ENCODE measurements at regions not wholly inside any gene's neighbourhood (a gene's known extent, or its start where the extent isn't known, plus 50 kb on each side); places are given as distances from the start of the nearest gene placed in this dataset.

GRCh38 chr10:78623578-78624215 lies 445.1 kb upstream of the ZMIZ1 start:
- DNase-seq: no peak

- no peak for DNase-seq
These were observed 444.0 kb upstream of the ZMIZ1 start for GRCh38 chr10:78624791-78625190.

GRCh38 chr10:78626471-78626870 lies 442.3 kb upstream of the ZMIZ1 start:
- DNase-seq: peak in 1 of 14 donors; percentile 88

- DNase-seq: peak in 1 of 14 donors; percentile 75
These were observed 441.4 kb upstream of the ZMIZ1 start for GRCh38 chr10:78627254-78627795.

GRCh38 chr10:78628976-78629375 lies 439.8 kb upstream of the ZMIZ1 start:
- DNase-seq: no peak

- no peak for DNase-seq
These were observed 439.0 kb upstream of the ZMIZ1 start for GRCh38 chr10:78629773-78630172.

GRCh38 chr10:78630944-78631838 lies 437.6 kb upstream of the ZMIZ1 start:
- DNase-seq: no peak

GRCh38 chr10:78634389-78634815 lies 434.4 kb upstream of the ZMIZ1 start:
- no peak for DNase-seq

- DNase-seq: no peak
These were observed 433.9 kb upstream of the ZMIZ1 start for GRCh38 chr10:78634835-78635234.

GRCh38 chr10:78639629-78640028 lies 429.1 kb upstream of the ZMIZ1 start:
- no peak for DNase-seq

GRCh38 chr10:78640796-78641636 lies 427.8 kb upstream of the ZMIZ1 start:
- DNase-seq: no peak

GRCh38 chr10:78641693-78642092 lies 427.1 kb upstream of the ZMIZ1 start:
- DNase-seq: no peak

GRCh38 chr10:78642269-78642816 lies 426.4 kb upstream of the ZMIZ1 start:
- DNase-seq: no peak

GRCh38 chr10:78643513-78643912 lies 425.3 kb upstream of the ZMIZ1 start:
- DNase-seq: no peak

- no peak for DNase-seq
These were observed 424.2 kb upstream of the ZMIZ1 start for GRCh38 chr10:78644550-78644949.

- no peak for DNase-seq
These were observed 423.5 kb upstream of the ZMIZ1 start for GRCh38 chr10:78645169-78645686.

GRCh38 chr10:78645975-78646374 lies 422.8 kb upstream of the ZMIZ1 start:
- DNase-seq: no peak

- DNase-seq: no peak
These were observed 420.4 kb upstream of the ZMIZ1 start for GRCh38 chr10:78648256-78648860.

GRCh38 chr10:78649429-78649828 lies 419.3 kb upstream of the ZMIZ1 start:
- no peak for DNase-seq

GRCh38 chr10:78650122-78650521 lies 418.6 kb upstream of the ZMIZ1 start:
- DNase-seq: no peak

GRCh38 chr10:78651287-78651686 lies 417.5 kb upstream of the ZMIZ1 start:
- DNase-seq: no peak

GRCh38 chr10:78653555-78653954 lies 415.2 kb upstream of the ZMIZ1 start:
- DNase-seq: no peak
